ENCODE measurements at regions not wholly inside any gene's neighbourhood (a gene's known extent, or its start where the extent isn't known, plus 50 kb on each side); places are given as distances from the start of the nearest gene placed in this dataset.

DNA sequence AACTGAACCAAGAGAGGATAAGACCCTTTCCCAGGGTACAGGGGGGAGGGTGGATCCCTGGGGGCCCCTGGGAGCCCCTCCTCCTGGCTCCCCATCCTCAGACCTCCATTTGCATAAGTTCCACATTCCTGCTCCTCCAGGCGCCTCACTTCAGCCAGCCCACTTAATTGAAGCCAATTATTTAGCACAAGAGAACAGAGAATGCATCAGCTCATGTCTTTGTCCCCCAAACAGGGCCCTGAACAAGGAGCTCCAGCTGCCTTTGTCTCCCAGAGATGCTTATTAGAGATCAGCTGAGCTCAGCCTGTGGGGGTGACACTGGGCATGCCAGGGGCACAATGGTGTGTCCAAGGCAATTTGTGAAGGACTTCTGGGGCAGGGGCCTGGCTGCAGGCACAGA, 89.9 kb upstream of the PRDM11 start:
- TF ChIP-seq CTCF (optimal IDR thresholded peaks at IDR 0.05 in 1 of 3, IDR thresholded peaks at IDR 0.05 in 1 of 3, conservative IDR thresholded peaks at IDR 0.05 in 1 of 3; ENCODE audit: extremely low read depth in 1 of 3, insufficient read depth in 2 of 3, low read length in 3 of 3) (no peak), EZH2 (IDR thresholded peaks at IDR 0.05; ENCODE audit: low read length) (no peak)
